22Rv1 (cell line): ENCODE measurements at regions not wholly inside any gene's neighbourhood (a gene's known extent, or its start where the extent isn't known, plus 50 kb on each side); places are given as distances from the start of the nearest gene placed in this dataset.

Experiments used
- ZFX ChIP-seq: fragments of 450-650 bp; IDR thresholded peaks from 2 replicates; pipeline ENCODE4 v1.6.1; 2017; ENCODE audit warnings: antibody characterized with exemption, borderline replicate concordance
- TF ChIP-seq, protein P1 (sequence below): fragments of 450-650 bp; IDR thresholded peaks from 2 replicates; pipeline ENCODE4 v1.5.1; 2017; ENCODE audit warnings: mild to moderate bottlenecking

DNA sequence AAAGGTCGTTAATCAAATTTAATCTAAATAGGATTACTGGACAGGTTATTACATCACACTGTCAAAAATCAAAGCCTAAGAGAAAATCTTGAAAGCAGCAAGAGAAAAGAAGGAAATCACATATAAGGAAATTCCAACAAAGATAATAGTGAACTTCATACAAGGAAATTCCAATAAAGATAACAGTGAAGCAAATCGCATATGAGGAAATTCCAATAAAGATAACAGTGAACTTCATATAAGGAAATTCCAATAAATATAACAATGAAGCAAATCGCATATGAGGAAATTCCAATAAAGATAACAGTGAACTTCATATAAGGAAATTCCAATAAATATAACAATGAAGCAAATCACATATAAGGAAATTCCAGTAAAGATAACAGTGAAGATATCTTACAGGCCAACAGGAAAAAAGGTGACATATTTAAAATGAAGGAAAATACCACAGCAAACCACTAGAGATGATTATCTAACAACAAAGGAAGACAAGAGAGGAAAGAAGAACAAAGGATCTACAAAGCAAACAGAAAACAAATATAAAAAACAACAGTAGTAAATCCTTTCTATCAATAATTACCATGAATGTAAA lies 787.7 kb downstream of the CCDC85A start:
- TF ChIP-seq, protein P1, sequence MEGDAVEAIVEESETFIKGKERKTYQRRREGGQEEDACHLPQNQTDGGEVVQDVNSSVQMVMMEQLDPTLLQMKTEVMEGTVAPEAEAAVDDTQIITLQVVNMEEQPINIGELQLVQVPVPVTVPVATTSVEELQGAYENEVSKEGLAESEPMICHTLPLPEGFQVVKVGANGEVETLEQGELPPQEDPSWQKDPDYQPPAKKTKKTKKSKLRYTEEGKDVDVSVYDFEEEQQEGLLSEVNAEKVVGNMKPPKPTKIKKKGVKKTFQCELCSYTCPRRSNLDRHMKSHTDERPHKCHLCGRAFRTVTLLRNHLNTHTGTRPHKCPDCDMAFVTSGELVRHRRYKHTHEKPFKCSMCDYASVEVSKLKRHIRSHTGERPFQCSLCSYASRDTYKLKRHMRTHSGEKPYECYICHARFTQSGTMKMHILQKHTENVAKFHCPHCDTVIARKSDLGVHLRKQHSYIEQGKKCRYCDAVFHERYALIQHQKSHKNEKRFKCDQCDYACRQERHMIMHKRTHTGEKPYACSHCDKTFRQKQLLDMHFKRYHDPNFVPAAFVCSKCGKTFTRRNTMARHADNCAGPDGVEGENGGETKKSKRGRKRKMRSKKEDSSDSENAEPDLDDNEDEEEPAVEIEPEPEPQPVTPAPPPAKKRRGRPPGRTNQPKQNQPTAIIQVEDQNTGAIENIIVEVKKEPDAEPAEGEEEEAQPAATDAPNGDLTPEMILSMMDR = no peak
- TF ChIP-seq ZFX = no peak
